HL-60 (cell line): ENCODE measurements at regions not wholly inside any gene's neighbourhood (a gene's known extent, or its start where the extent isn't known, plus 50 kb on each side); places are given as distances from the start of the nearest gene placed in this dataset.

Experiments
- POLR2AphosphoS5 ChIP-seq: IDR thresholded peaks from 2 replicates; pipeline ENCODE4 v1.6.1; 2012; ENCODE audit warnings: low read depth
- TF ChIP-seq, protein P1 (sequence below): IDR thresholded peaks from one replicate; pipeline ENCODE4 v1.5.1; 2011; ENCODE audit warnings: low read length, control low read depth, inconsistent platforms; ENCODE audit not compliant: insufficient read depth
- TF ChIP-seq, protein P2 (sequence below): IDR thresholded peaks from 2 replicates; pipeline ENCODE4 v1.6.1; 2012; ENCODE audit warnings: low read depth; ENCODE audit not compliant: insufficient replicate concordance

DNA sequence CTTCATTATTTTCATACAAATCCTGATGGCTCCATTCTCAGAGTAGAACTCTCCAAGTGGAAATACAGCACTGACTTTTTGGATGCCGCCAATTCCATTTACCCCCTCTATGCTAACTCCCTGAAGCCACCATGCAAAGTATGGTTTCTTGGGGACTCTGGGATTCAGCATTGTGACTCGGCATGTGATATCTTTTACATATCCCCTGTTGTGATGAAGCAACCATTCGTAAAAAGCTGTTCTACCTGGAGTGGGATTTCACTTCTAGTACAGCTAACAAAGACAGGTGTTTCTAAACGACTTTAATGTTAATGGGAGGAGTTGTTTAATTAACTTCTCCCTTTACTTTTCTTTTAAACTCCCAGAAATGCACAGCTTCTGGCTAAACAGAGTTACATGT, 533.5 kb downstream of the RBFOX1 start:
- TF ChIP-seq, protein P1, sequence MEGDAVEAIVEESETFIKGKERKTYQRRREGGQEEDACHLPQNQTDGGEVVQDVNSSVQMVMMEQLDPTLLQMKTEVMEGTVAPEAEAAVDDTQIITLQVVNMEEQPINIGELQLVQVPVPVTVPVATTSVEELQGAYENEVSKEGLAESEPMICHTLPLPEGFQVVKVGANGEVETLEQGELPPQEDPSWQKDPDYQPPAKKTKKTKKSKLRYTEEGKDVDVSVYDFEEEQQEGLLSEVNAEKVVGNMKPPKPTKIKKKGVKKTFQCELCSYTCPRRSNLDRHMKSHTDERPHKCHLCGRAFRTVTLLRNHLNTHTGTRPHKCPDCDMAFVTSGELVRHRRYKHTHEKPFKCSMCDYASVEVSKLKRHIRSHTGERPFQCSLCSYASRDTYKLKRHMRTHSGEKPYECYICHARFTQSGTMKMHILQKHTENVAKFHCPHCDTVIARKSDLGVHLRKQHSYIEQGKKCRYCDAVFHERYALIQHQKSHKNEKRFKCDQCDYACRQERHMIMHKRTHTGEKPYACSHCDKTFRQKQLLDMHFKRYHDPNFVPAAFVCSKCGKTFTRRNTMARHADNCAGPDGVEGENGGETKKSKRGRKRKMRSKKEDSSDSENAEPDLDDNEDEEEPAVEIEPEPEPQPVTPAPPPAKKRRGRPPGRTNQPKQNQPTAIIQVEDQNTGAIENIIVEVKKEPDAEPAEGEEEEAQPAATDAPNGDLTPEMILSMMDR, result no peak
- TF ChIP-seq, protein P2, sequence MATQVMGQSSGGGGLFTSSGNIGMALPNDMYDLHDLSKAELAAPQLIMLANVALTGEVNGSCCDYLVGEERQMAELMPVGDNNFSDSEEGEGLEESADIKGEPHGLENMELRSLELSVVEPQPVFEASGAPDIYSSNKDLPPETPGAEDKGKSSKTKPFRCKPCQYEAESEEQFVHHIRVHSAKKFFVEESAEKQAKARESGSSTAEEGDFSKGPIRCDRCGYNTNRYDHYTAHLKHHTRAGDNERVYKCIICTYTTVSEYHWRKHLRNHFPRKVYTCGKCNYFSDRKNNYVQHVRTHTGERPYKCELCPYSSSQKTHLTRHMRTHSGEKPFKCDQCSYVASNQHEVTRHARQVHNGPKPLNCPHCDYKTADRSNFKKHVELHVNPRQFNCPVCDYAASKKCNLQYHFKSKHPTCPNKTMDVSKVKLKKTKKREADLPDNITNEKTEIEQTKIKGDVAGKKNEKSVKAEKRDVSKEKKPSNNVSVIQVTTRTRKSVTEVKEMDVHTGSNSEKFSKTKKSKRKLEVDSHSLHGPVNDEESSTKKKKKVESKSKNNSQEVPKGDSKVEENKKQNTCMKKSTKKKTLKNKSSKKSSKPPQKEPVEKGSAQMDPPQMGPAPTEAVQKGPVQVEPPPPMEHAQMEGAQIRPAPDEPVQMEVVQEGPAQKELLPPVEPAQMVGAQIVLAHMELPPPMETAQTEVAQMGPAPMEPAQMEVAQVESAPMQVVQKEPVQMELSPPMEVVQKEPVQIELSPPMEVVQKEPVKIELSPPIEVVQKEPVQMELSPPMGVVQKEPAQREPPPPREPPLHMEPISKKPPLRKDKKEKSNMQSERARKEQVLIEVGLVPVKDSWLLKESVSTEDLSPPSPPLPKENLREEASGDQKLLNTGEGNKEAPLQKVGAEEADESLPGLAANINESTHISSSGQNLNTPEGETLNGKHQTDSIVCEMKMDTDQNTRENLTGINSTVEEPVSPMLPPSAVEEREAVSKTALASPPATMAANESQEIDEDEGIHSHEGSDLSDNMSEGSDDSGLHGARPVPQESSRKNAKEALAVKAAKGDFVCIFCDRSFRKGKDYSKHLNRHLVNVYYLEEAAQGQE, result no peak
- no peak for TF ChIP-seq POLR2AphosphoS5
